B cell (primary cell): ENCODE measurements at regions not wholly inside any gene's neighbourhood (a gene's known extent, or its start where the extent isn't known, plus 50 kb on each side); places are given as distances from the start of the nearest gene placed in this dataset.

Source experiments
- ATAC-seq: fragments of 200-7000 bp; cut with Tn5 transposase; one replicate; pipeline ENCODE4 v1.10.0; 2021; ENCODE audit warnings: low read depth, mild to moderate bottlenecking, moderate number of reproducible peaks, moderate library complexity
- CTCF ChIA-PET: fragments of 350-600 bp; sonication (Branson Sonifier 250); formaldehyde crosslinking; loops from one replicate; lab custom pipeline; 2021; ENCODE audit warnings: antibody characterized with exemption, inconsistent platforms; lab: Charles Lee
- POLR2A ChIA-PET: fragments of 350-600 bp; sonication (Branson Sonifier 250); formaldehyde crosslinking; loops from one replicate; lab custom pipeline; 2021; ENCODE audit warnings: antibody characterized with exemption; lab: Charles Lee
- DNase-seq: peaks from one replicate; pipeline ENCODE4 v3.0.0; 2013
- H2AFZ ChIP-seq: 2 replicates; pipeline ENCODE4 v1.6.1; 2012; ENCODE audit warnings: mild to moderate bottlenecking, low read depth, low read length; ENCODE audit not compliant: insufficient read depth, poor library complexity, severe bottlenecking
- H3K27ac ChIP-seq, 2 donors: 1 replicate in 1 of 2; 2 replicates in 1 of 2; pipeline ENCODE4 v1.5.1; 2012 to 2013; ENCODE audit warnings: low read length in 2 of 2, mild to moderate bottlenecking in 2 of 2, moderate library complexity in 1 of 2
- H3K27me3 ChIP-seq, 4 experiments: fragments of 200-600 bp in 1 of 4; sonication (generic) in 1 of 4; replicated peaks in 1 of 4; 1 replicate in 2 of 4; 2 replicates in 2 of 4; pipeline versions ENCODE4 v1.6.1 to v1.7.0; 2013 to 2016; ENCODE audit warnings: low read length in 3 of 4, mild to moderate bottlenecking in 2 of 4, mixed read lengths in 1 of 4, moderate library complexity in 1 of 4; ENCODE audit not compliant: insufficient read depth in 4 of 4, control insufficient read depth in 3 of 4; ENCODE audit errors: control extremely low read depth in 1 of 4
- H3K36me3 ChIP-seq, 2 experiments: replicated peaks in 1 of 2; 1 replicate in 1 of 2; 2 replicates in 1 of 2; pipeline versions ENCODE4 v1.6.1 to v1.7.1; 2013; ENCODE audit warnings: low read length in 1 of 2; ENCODE audit not compliant: insufficient read depth in 2 of 2, control insufficient read depth in 1 of 2; ENCODE audit errors: control extremely low read depth in 1 of 2, extremely low read depth in 1 of 2
- H3K4me1 ChIP-seq, 2 donors: fragments of 200-600 bp in 1 of 2; sonication (generic) in 1 of 2; 1 replicate in 1 of 2; 2 replicates in 1 of 2; pipeline versions ENCODE4 v1.5.1 to v1.6.1; 2013 to 2017; ENCODE audit warnings: low read length in 2 of 2; ENCODE audit not compliant: control insufficient read depth in 2 of 2, insufficient read depth in 2 of 2
- H3K4me2 ChIP-seq: replicated peaks from 2 replicates; pipeline ENCODE3; 2012; ENCODE audit warnings: mild to moderate bottlenecking, low read depth, low read length; ENCODE audit not compliant: poor library complexity, severe bottlenecking
- H3K4me3 ChIP-seq, 5 experiments: fragments of 200-600 bp in 1 of 5; sonication (generic) in 1 of 5; 1 replicate in 3 of 5; 2 replicates in 2 of 5; pipeline versions ENCODE4 v1.5.1 to v1.7.0; 2011 to 2016; ENCODE audit warnings: low read length in 4 of 5, mild to moderate bottlenecking in 4 of 5, low read depth in 2 of 5, control low read depth in 1 of 5, moderate library complexity in 1 of 5; ENCODE audit not compliant: insufficient read depth in 1 of 5; ENCODE audit errors: control extremely low read depth in 1 of 5, extremely low read depth in 1 of 5
- H3K79me2 ChIP-seq: fragments of 200-600 bp; sonication (generic); one replicate; pipeline ENCODE4 v1.6.0; 2016; ENCODE audit warnings: low read length; ENCODE audit not compliant: control insufficient read depth, insufficient read depth
- H3K9ac ChIP-seq: fragments of 200-600 bp; sonication (generic); 2 replicates; pipeline ENCODE4 v1.6.1; 2017; ENCODE audit warnings: mild to moderate bottlenecking, low read length, moderate library complexity
- H3K9me3 ChIP-seq, 3 donors: one replicate each; pipeline versions ENCODE4 v1.6.1 to v1.7.1; 2013; ENCODE audit warnings: low read length in 2 of 3; ENCODE audit not compliant: control insufficient read depth in 2 of 3, insufficient read depth in 1 of 3; ENCODE audit errors: control extremely low read depth in 1 of 3
- H4K20me1 ChIP-seq: 2 replicates; pipeline ENCODE4 v1.6.0; 2012; ENCODE audit warnings: mild to moderate bottlenecking, low read length; ENCODE audit not compliant: insufficient read depth, control insufficient read depth, poor library complexity, severe bottlenecking
- H3K27ac Mint-ChIP-seq: one replicate; pipeline ENCODE4 v1.8.0; 2021; ENCODE audit warnings: mixed read lengths
- H3K27me3 Mint-ChIP-seq: one replicate; pipeline ENCODE4 v1.8.0; 2021; ENCODE audit warnings: mixed read lengths
- H3K4me1 Mint-ChIP-seq: one replicate; pipeline ENCODE4 v1.8.0; 2021; ENCODE audit warnings: mixed read lengths
- H3K4me3 Mint-ChIP-seq: one replicate; pipeline ENCODE4 v1.8.0; 2021; ENCODE audit warnings: mixed read lengths
- H3K9me3 Mint-ChIP-seq: one replicate; pipeline ENCODE4 v1.8.0; 2022; ENCODE audit warnings: mixed read lengths; ENCODE audit not compliant: insufficient read depth
- EZH2 ChIP-seq: IDR thresholded peaks from 2 replicates; pipeline ENCODE4 v1.6.1; 2012; ENCODE audit warnings: borderline replicate concordance, low read depth, mild to moderate bottlenecking, moderate library complexity, low read length; ENCODE audit not compliant: insufficient read depth, poor library complexity, severe bottlenecking
- WGBS: methylation state at CpG from one replicate; pipeline ENCODE4 v1.1.5; 2013; ENCODE audit warnings: missing lambda C conversion rate; ENCODE audit not compliant: insufficient coverage; 5-methylcytosine and 5-hydroxymethylcytosine counted together
- intact Hi-C: fragments of 100-400 bp; cut with micrococcal nuclease; formaldehyde crosslinking; loops from one replicate; pipeline ENCODE4 v1.10.0; 2022
- TF ChIP-seq, protein P1 (sequence below): fragments of 200-600 bp; IDR thresholded peaks from one replicate; pipeline ENCODE4 v1.8.0; 2022; ENCODE audit warnings: antibody characterized with exemption, mild to moderate bottlenecking

GRCh38 chr11:23370580-23371275, 510.5 kb upstream of the CCDC179 start:
- Mint-ChIP-seq H3K27ac (no peak overlapping the region), H3K9me3 (no peaks in the 10 kb centered on the region), H3K27me3 (no peaks in the 10 kb centered on the region), H3K4me1 (no peaks in the 10 kb centered on the region), H3K4me3 (no peak overlapping the region)
- H2AFZ ChIP-seq: no peak overlapping the region
- no peaks in the 10 kb centered on the region for H3K27me3 ChIP-seq
- no peak overlapping the region for H3K27ac ChIP-seq
- H3K4me2 ChIP-seq: no peak overlapping the region
- H3K36me3 ChIP-seq: no peaks in the 10 kb centered on the region
- H3K9ac ChIP-seq: no peak overlapping the region
- H3K79me2 ChIP-seq: no peaks in the 10 kb centered on the region
- H3K9me3 ChIP-seq: peaks cover 0 to 9% (median 0%) of the 10 kb centered on the region in 3 donors
- H4K20me1 ChIP-seq: no peaks in the 10 kb centered on the region
- ChIA-PET POLR2A (no interaction called here), CTCF (no interaction called here)
- TF ChIP-seq, protein P1, sequence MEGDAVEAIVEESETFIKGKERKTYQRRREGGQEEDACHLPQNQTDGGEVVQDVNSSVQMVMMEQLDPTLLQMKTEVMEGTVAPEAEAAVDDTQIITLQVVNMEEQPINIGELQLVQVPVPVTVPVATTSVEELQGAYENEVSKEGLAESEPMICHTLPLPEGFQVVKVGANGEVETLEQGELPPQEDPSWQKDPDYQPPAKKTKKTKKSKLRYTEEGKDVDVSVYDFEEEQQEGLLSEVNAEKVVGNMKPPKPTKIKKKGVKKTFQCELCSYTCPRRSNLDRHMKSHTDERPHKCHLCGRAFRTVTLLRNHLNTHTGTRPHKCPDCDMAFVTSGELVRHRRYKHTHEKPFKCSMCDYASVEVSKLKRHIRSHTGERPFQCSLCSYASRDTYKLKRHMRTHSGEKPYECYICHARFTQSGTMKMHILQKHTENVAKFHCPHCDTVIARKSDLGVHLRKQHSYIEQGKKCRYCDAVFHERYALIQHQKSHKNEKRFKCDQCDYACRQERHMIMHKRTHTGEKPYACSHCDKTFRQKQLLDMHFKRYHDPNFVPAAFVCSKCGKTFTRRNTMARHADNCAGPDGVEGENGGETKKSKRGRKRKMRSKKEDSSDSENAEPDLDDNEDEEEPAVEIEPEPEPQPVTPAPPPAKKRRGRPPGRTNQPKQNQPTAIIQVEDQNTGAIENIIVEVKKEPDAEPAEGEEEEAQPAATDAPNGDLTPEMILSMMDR: no peak
- no peak for TF ChIP-seq EZH2
- no peak for ATAC-seq
- intact Hi-C loops: no loop called here
- WGBS: 67% methylated on average over 2 of the region's 3 CpGs
- DNase-seq: no peak
- no peaks in the 10 kb centered on the region for H3K4me1 ChIP-seq
- no peak overlapping the region for H3K4me3 ChIP-seq

- ATAC-seq (no peak), DNase-seq (no peak)
- Histone ChIP-seq H3K27me3 (no peaks in the 10 kb centered on the region), H3K27ac (no peak overlapping the region), H2AFZ (no peak overlapping the region), H3K4me3 (no peak overlapping the region), H3K4me2 (no peak overlapping the region), H3K9me3 (peaks cover 0 to 3% (median 1%) of the 10 kb centered on the region in 3 donors), H3K79me2 (no peaks in the 10 kb centered on the region), H3K4me1 (no peaks in the 10 kb centered on the region), H3K9ac (no peak overlapping the region), H3K36me3 (no peaks in the 10 kb centered on the region), H4K20me1 (no peaks in the 10 kb centered on the region)
- Mint-ChIP-seq H3K9me3 (peaks cover 2% of the 10 kb centered on the region), H3K4me3 (no peak overlapping the region), H3K27ac (no peak overlapping the region), H3K27me3 (no peaks in the 10 kb centered on the region), H3K4me1 (no peaks in the 10 kb centered on the region)
- POLR2A ChIA-PET: no interaction called here
- TF ChIP-seq EZH2: no peak
- TF ChIP-seq, protein P1: no peak
- CTCF ChIA-PET: no interaction called here
- intact Hi-C loops: no loop called here
These were observed 517.6 kb upstream of the CCDC179 start for GRCh38 chr11:23377909-23378308.
